NCI-H146 treated with DMSO at 0.1 percent for 48 hours (cell line): ENCODE measurements at regions not wholly inside any gene's neighbourhood (a gene's known extent, or its start where the extent isn't known, plus 50 kb on each side); places are given as distances from the start of the nearest gene placed in this dataset.

Experiments used
- DNase-seq: peaks from one replicate; lab custom pipeline; 2025; ENCODE audit not compliant: unreplicated experiment; lab: John Stamatoyannopoulos, UW

DNA sequence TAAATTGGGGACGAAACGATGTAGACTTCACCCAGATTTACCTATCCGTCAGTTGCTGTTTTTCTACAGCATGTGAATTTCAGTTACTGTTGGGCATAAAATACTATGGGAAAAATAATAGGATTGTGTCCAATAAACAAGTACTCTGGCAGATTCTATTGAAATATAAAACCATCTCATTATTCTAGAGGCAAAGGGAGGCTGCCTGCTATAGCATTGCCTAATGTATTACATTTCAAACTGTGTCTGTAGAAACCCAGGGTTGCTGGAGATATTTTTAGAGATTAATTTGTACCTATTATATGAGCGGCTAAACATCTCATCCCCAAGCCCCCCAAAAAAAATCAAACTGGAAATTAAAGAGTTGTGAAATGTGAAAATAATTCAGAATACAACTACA lies 159.6 kb upstream of the IL12A start:
- DNase-seq = no peak

DNA sequence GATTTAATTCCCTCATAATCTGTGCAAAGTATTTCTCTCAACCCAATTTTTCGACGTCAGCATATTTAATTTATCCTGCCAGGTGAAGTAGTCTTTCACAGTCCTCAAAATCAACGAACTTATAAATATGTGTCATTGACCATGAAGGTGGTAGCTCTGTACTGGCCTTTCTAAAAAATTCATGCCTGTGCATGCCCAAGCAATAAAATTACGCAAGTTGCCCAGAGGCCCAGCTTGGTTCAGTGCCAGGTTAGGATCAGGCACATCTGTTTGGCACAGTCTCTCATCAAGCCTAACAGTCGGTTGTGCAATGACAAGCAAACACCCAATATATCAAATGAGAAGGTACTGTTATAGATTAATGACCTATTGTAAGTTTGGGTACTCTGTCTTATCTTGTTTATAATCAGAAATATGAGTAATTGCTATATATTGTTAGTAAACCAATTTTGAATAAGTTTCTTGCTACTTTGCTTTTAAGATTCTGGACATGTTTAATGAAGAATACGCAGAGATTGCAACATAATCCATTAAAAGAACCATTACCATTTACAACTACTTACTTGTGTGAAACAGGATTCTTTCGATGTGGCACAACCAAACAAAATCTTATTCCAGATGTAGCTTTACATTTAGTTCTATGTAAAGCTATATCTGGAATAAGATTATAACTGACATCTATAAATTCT lies 159.0 kb upstream of the IL12A start:
- DNase-seq = peak; percentile 45

DNA sequence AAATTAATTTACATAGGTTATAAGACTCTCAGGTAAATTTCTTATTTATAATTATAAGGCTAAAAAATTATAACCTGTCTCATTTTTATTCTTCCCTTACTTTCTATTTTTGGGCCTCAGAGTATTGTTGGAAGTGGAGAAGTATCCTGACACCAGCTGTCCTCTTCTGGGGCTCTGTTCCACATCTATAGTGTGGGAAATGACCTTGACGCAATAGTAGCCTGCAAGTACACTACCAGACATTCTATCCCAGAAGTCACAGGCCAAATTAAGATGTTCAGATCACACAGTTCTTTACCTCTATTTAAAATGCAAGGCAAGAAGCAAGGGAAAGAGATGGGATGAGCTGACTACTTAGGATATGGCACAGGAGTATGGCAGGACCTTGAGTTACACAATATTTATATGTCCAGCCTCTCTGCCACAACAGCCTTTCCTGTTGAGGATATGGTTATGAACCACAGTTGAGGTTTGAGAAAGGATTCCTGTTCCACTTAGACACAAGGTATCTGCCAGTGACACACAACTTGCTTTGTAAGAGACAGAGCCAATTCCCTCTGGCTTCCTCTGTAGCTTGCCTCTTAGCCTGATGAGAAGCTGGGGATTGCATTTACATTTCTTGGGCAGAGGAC lies 158.0 kb upstream of the IL12A start:
- no peak for DNase-seq

DNA sequence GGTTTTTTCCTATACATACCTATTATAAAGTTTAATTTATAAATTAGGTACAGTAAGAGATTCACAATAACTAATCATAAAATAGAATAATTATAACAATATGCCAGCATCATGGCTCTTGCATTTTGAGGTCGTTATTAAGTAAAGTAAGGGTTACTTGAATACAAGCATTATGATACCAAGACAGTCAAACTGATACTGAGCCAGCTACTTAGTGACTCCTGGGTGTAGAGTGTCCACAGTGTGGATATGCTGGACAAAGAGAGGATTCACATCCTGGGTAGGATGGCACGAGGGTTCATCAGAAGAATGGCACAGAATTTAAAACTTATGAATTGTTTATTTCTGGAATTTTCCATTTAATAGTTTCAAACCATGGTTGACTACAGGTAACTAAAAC lies 157.2 kb upstream of the IL12A start:
- no peak for DNase-seq

DNA sequence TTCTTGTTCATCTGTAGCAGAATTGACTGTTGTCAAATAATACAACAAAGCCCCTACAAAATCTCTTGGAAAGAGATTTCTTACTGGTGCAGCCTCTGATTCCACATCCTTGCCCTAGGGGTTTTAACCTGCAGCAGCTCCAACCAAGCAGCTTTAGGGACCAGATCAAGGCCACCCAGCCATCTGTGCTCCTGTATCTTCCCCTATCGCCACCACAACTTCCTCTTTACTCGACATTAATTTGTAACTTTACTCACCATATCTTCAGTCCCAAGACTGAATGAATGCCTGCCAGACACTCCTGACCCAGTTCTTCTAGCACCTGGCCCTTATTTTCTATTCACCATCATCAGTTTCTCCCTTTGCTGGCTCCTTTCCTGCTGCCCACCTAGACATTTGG lies 156.6 kb upstream of the IL12A start:
- DNase-seq = no peak

DNA sequence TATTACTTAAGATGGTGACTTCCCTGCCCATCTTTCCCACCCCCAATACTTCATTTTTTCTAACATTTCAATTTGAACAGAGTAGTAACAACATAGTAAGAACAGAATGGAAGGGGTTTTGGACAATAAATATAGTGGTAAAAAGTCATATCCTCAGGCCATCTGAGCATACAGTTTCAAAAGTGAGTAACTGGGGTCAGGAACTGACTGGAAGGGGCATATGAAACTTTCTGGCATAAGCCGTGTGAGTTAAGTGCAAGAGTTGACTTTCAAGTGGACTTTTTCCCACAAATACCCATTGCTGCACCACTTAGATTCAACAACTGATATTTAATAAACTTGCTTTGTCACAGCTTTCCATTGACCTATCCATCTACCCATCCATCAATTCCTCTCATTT lies 153.5 kb upstream of the IL12A start:
- no peak for DNase-seq

DNA sequence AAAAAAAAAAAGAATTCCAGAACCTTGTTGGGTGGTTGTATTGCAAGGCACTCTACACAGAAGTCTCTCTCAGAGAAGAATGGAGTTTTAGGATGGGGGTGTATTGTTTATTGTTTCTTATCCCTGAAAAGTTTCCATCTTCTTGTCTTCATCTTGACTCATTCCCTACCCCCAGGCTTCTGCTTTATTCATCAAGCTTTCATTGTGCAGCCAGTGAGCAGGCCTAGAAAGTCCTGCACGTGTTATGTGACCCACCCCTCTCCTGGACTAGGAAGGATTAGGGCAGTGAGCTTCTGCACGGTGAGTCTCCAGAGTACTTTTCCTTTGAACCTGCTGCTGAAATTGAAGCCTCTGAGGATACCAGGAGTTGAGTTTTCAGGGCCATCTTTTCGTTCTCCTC lies 150.9 kb upstream of the IL12A start:
- no peak for DNase-seq

DNA sequence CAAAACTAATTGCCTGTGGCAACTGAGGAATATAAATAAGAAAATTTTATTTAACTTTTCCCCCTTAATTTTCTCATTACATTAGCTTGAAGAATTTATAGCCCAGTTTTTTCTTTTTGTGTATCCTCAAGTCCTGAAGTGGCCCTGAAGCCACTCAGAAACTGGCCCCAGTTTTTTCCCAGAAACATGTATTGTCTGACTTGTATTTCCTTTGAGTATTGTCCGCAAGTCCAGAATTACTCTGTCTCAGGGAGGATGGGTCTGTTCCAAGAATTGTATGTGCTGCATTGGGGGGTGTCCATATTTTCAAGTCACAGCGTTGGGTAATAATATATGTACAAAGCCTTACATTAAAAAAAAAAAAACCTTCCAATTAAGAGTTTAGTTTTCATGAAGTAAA lies 149.7 kb upstream of the IL12A start:
- no peak for DNase-seq

DNA sequence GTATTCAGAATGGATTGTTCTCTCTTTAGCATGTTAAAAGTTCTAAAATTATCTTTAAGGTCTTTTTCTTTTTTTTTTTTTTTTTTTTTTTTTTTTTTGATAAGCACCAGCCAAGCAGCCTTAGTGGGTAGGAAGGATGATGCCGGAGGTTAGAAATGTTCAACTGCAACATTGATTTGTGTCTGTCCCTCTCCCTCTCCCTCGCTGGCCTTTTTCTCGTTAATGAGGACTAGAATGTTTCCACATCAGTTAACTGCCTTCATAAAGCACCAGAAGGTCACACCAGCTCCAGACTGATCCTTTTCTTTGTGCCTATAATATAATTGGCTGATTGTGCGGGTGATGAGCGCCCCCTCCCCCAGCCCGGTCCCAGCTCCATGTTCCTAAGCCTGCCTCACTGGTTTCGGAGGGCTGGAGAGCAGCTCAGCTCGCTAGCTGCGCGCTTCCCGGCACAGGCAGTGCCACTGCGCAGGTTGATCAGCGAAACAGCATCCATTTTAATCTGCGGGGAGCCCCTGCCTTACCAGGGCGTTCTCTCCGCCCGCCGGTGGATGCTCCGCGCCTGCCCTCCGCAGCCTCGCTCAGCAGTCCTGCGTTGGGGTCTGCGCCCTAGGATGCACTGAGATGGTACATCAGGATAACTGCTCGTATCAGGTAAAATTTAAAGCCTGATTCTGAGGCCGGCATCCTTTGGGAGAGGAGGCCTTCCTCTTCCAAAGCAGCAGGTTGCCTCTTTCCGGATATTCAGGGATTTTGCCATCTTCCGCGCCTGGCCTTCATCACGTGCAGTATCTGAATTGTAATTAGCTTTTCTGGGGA lies 148.9 kb upstream of the IL12A start, which contains the start of gene SCHIP1:
TSS of gene SCHIP1 (plus strand) at position 301 of the 819 bp plus-strand sequence.
- peak; percentile 92 for DNase-seq

DNA sequence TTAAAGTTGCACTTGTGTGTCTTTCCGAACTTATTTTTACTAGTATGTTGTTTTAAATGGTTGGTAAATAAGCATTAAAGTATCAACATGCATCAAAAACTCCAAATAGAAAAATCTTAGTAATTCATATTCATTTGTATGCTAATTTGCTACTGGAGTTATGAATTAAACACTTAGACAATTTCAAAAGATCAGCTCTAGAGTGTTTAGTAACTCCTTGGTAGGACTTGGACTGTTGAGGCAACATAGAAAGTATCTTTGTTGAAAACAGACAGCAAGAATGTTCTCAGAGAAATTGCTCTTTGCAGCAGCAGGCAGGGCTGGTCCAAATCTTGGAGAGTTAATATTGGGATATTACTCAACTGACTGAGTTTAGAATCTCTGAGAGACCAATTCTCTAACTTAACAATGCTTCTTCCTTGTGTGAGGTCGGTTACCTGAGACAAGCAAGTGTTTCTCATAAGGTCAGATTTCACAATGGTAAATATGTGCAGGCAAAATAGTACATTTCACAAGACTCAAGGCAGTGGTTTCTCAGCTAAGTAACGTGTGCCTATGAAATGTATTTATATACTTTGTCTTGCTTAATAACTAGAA lies 147.8 kb upstream of the IL12A start:
- DNase-seq = no peak

DNA sequence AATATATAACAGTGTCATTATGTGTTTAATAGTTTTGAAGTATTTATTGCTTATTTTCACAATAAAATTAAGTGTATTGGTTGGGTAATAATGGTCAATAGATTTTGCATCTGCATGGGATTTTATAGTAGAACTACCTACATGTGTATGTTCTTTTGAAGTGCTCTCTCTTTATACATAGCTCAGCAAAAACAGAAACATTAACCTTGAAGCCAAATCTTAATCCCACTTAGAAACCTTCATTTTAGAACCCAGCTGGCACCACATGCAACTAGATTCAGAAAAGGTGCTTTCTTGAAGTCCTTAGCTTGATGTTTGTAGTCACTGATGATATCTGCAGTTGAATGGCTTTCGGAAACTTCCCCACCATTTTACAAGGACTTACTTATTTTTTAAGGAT lies 146.9 kb upstream of the IL12A start:
- DNase-seq = no peak

DNA sequence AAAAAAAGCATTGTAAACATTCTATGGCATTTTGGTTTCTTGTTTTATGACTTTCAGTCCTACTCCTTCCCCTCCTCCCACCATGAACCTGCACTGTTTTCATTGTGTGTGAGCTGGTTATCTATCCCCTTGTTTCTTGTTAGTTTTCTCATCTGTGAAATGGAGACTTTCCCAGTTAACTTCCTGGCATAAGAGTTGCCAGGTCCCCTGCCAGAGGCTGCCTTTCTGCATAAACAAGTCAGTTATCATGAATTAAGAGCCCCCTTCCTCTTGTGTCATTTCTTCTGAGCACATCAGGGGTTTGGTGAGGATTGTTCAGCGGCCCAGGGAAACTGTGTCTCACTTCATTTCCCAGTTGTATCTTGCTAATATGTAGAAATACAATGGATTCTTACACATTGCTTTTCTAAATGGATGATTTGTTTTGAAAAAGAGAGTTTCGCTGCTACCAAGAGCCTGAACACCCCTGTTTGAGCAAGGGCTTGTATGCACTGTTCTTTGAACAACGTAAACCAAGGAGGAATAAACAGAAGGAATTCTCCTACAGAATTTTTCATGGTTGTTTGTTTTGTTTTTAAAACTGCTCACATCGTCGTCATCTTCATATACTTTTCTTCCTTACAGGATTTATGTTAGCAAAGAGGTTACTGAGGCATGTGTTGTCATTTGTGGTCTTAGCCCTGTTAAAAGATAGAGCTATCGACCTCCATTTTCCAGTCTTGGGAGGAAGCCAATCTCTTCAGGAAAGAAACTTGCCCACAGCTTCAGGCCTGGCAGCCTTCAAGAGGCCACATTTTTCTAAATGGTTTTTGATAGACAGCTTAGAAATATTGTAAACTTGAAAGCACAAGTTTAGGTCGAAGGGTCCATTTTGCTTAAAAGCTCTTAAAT lies 144.6 kb upstream of the IL12A start:
- DNase-seq = no peak

DNA sequence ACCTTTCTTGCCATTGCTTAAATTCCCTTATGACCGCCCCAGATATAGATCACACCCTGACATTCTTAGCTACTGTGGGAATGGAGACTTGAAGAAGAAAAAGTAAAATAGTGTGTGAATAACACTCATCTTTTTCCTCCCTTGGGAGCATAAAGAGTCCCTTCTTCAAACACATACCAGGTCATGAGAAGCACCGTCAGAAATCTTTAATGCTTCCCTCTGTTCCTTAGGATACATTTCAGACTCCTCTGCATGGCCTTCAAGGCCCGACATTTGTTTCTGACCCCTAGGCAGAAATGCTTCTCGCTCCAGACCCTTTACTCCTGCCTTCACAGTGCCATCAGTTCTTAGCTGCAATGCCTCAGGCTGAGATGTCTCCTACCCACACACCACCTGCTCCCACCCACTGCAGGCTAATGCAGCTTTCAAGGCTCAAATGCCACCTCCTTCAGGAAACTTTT lies 143.8 kb upstream of the IL12A start:
- DNase-seq = no peak

DNA sequence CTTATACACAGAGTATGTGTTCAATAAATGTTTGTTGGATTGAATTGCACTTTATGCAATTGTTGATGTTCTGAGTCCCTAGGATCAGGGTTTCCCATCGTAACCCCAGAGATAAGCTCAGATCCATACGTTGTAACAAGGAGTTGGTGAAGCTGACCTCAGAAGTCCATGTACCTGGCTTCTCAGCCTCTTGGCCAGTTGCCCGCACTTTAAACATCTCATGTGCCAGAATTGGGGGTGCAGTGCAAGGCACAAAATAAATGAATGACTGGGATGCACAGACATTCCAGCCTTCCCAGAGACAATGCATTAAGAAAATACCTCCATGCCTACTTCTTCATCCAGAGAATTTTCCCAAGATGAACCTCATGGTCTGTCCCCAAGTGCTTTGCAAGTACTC lies 142.9 kb upstream of the IL12A start:
- DNase-seq = no peak

DNA sequence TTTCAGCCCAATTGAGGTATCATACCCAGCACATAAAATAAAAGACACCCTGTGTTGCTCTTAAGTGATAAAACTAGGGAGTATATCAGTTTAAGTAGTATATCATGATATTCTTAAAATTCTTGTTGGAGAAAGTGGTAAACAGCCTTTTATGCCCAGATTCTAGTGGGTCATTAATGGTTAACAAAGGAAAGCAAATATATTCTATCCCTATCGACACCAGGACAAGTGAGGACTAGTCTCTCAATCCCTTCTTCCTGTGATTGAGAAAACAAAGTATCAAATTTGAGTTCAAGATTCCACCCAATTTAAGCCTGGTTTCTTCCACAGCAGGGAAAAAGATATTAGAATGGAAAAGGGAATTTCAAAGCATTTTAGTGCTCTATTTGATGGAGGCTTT lies 142.4 kb upstream of the IL12A start:
- no peak for DNase-seq

DNA sequence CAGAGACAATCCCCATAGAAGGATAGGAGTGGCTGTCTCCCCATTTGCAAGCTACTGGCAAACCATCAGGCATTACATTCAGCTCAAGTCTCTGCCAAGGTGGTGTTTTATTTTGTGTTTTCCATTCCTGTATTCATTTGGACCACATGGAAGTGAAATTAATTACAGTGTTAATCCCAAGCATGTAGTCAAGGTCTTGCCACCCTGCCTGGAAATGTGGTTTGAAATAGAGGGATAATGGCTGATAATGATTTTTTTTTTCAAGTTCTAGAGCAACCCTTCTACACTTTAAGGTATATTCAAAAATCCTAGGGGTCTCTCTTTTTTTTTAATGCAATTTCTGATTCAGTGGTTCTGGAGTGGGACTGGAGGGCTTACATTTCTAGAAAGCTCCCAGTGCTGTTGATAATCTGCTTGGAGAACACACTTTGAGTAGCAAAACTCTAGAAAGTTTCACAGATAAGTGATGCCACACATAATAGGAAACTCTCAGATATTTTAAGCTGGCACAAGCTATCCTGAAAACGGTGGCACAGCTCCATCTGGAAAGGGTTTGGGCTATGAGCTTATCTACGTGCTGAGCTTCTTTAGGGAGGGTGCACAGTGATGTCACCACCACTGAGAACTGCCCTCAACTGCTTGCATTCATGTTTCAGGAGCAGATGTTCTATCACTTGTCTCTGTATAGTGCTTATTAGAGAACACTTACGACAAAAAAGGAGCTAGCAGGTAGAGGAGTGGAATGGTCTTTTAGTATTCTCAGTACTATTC lies 140.1 kb upstream of the IL12A start:
- DNase-seq = no peak

DNA sequence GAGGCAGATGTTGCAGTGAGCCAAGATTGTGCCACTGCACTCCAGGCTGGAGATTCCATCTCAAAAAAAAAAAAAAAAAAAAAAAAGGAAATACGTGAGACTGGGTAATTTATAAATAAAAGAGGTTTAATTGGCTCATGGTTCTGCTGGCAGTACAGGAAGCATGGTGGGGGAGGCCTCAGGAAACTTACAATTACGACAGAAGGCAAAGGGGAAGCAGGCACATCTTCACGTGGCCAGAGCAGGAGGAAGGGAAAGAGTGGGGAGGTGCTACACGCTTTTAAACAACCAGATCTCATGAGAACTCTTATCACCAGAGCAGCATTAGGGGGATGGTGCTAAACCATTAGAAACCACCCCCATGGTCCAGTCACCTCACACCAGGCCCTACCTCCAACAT lies 138.2 kb upstream of the IL12A start:
- DNase-seq = no peak

DNA sequence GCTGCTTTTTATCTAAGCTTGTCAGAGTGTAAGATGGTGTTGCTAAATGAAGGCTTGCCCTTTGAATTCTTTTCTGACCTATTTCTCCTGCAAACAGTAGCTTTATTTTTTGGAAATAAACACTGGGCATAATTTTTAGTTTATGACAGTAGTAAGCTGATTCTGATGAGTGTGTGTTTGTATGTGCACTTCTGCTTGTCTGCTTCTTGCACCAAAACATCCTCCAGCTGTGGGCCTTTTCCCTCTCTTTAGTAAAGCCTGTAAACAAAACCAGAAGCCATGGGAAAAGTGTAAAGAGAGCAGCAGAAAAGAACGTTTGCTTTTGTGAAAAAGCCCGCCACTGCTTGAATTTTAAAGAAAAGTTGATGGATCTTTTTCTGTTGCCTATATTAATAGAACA lies 136.4 kb upstream of the IL12A start:
- no peak for DNase-seq

DNA sequence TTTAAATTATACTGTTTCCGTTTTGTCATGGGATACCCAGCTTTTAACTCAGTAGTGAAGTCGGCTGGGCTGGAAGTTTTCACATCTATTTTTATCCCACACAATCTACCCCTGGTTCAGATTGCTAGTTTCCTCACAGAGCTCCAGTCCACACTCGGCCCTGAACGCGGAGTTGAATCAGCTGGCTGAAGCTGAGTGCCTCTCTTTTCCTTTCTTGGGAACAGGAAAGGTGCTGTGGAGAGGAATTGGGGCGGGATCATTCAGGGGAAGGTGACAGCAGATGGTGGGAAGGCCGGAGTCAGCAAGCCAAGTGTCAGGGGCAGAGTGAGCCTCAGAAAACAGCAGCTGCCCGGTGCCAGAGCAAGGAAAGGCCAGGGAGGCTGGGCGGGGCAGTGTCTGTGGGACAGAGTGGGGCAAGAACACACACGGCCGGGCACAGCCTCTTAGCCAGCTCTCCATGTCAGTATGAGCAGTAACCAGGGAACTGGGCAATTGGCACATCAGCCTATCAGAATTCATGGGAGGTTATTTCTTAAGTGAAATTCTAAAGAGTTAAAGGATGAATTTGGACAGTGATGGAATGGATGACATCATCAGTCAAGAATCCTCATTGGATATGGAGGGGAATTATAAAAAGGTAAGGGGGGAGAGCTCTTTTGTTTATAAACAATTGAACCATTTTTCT lies 135.7 kb upstream of the IL12A start:
- DNase-seq = no peak
